Islet of Langerhans (tissue), 1 donor: ENCODE measurements at regions not wholly inside any gene's neighbourhood (a gene's known extent, or its start where the extent isn't known, plus 50 kb on each side); places are given as distances from the start of the nearest gene placed in this dataset.
"Not testable (repeated sequence)": the region's sequence is repeated elsewhere in the genome, so short reads cannot be mapped to it uniquely, and the experiment has no call there.

Source experiments
- FAIRE-seq: peaks from one replicate; lab custom pipeline; 2011; peaks lifted over from hg19 to GRCh38; lab: Jason Lieb, UNC

- no peak for FAIRE-seq
These were observed 51.9 kb upstream of the LRRK2 start for GRCh38 chr12:40172879-40173278.

- no peak for FAIRE-seq
These were observed 53.3 kb upstream of the LRRK2 start for GRCh38 chr12:40171501-40171900.

GRCh38 chr12:40171066-40171465, 53.7 kb upstream of the LRRK2 start:
- FAIRE-seq: no peak

DNA sequence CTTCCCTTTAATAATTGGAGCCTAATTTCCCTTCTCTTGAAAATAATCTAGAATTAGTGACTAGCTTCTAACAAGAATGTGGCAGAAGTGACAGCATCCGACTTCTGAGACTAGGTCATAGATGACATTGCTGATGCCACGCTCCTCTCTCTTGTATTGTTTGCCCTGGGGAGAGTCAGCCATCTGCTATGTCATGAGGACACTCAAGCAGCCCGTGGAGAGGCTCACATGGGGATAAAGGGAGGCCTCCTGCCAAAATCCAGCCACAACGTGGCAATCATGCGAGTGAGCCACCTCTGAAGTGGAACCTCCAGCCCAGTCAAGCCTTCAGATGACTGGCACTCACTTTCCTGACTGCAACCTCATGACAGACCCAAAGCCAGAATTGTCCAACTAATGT, 54.2 kb upstream of the LRRK2 start:
- no peak for FAIRE-seq

DNA sequence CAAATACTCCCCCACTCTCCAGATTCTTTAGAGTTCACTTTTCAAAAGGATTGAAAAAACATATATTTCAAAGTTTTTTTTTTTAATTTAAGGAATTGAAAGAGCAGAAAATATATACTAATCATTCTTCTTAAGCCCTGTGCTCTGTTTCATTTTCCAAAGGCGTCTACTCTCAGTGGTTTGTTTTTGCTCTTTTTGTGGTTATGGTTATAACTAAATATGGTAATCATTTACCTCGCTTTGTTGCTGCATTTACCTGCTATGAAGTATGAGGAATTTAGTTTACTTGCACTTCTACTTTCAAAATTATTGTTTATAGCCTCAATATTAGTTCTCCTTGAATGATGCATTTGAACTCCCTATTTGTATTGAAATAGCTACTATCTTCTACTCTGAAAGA, 55.9 kb upstream of the LRRK2 start:
- FAIRE-seq: no peak

DNA sequence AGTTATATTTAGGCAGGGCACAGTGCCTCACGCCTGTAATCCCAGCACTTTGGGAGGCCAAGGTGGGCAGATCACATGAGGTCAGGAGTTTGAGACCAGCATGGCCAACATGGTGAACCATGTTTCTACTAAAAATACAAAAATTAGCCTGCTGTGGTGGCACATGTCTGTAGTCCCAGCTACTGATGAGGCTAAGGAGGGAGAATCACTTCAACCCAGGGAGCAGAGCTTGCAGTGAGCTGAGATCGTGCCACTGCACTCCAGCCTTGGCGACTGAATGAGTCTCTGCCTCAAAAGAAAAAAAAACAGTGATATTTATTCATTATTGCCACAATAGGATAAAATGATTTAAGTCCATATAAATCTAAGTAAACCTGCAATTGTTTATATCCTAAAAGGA, 56.4 kb upstream of the LRRK2 start:
- FAIRE-seq: not testable (repeated sequence)

GRCh38 chr12:40168001-40168400, 56.8 kb upstream of the LRRK2 start:
- no peak for FAIRE-seq

- FAIRE-seq: no peak
These were observed 59.3 kb upstream of the SLC2A13 start for GRCh38 chr12:40165179-40165578.

GRCh38 chr12:40164034-40164433, 58.2 kb upstream of the SLC2A13 start:
- FAIRE-seq: no peak

- no peak for FAIRE-seq
These were observed 56.2 kb upstream of the SLC2A13 start for GRCh38 chr12:40162033-40162432.

DNA sequence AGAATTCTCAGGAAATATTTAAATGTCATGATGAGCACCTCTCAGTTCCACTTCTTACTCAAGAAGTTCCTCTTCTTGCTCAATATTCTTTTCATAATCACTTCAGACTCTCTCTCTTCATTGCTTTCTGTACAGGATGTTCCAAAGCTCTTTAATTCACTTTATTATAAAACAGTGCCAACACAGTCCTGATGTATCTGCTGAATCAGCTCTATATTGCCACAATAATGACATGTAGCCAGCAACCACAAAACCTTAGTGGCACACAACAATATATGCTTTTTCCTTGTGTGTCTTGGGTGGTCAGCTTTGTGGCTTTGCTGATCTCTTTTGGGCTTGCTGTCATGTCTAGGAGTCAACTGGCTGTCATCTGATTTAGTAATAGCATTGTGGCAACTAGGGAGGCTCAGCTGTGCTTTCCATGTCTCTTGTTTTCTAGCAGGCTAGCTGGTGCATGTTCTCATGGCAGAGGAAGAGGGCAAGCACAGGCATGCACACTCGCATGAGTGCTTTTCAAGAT, 52.8 kb upstream of the SLC2A13 start:
- FAIRE-seq: no peak

GRCh38 chr12:40157336-40157735, 51.5 kb upstream of the SLC2A13 start:
- peak; percentile 27 for FAIRE-seq

DNA sequence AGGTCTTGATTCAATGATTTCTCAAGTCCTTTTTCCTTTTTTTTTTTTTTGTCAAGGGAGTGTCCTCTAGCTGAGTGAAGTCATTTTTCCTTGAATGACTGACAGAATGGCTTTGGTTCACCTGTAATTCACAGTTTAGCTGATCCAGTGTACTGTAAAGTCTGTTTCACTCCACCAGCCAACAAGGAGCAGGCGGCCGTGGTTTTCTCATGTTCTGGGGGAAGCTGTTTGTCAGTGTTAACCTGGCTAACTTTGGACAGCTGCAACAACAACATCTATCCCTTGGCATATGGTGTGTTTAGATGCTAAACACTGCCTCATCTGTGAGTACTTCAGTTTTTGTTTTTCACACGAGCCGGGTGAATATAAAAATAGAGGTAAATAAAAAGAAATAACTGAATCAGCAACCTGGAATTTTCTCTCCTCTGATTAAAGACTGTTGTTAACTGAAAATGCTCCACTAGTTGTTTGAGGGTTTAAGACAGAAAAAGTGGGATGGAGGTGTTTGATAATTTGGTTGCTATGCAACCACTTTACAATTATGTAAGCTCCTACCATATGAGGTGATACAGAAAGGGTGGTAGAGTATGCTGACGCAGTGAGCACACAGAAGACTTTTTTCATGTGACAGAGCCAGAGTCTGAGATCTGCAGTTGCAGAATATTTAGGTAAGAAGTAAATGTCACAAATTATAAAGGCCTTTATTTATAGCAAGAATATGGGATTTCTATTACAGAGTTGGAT, 50.3 kb upstream of the SLC2A13 start:
- peak; percentile 64 for FAIRE-seq
